ENCODE measurements at regions not wholly inside any gene's neighbourhood (a gene's known extent, or its start where the extent isn't known, plus 50 kb on each side); places are given as distances from the start of the nearest gene placed in this dataset.
A peak's percentile ranks its signal among the peaks of the same experiment; 100 is the strongest.

- H3K4me3 ChIP-seq = peak overlapping the region; percentile 28; the same call in 1 of the 2 replicates
- no peaks in the 10 kb centered on the region for H4K20me1 ChIP-seq (ENCODE audit: insufficient read depth)
- H3K4me2 ChIP-seq = peak overlapping the region; percentile 76
- H3K9me3 ChIP-seq (ENCODE audit: insufficient read depth, low read depth) = no peaks in the 10 kb centered on the region
- TF ChIP-seq CTCF (conservative IDR thresholded peaks at IDR 0.05) (no peak), EZH2 (IDR thresholded peaks at IDR 0.05; ENCODE audit: low read depth) (no peak)
- ChIA-PET POLR2A (ENCODE audit: unreplicated experiment) (interaction anchor here (0.6 kb wide), 1 partner anchor 316 kb away, joined by 3 read pairs; no protein-coding TSS in a partner anchor), CTCF (interaction anchor here (0.6 kb wide), 2 partner anchors 9 to 88 kb away, joined by 3 to 5 read pairs; no protein-coding TSS in a partner anchor)
- BruUV-seq (replicated peaks) = no TSS peak
- no peaks in the 10 kb centered on the region for H3K9me2 ChIP-seq (ENCODE audit: insufficient read depth)
- peaks cover 4% of the 10 kb centered on the region; the same call in 1 of the 2 replicates for H3K79me2 ChIP-seq (ENCODE audit: low read depth)
- H3K27me3 ChIP-seq (ENCODE audit: insufficient read depth, low read depth) = no peaks in the 10 kb centered on the region
- peak overlapping the region; percentile 75 for H3K27ac ChIP-seq
- DNase-seq = no peak
- H3F3A ChIP-seq (ENCODE audit: insufficient read depth, low read depth) = peaks cover 10% of the 10 kb centered on the region; the same call in 1 of the 2 replicates
- intact Hi-C loops (cut with micrococcal nuclease; ENCODE audit: unreplicated experiment) = no loop called here
- no peaks in the 10 kb centered on the region for H3K36me3 ChIP-seq (ENCODE audit: low read depth)
- H2AFZ ChIP-seq = no peak overlapping the region
- peaks cover 33% of the 10 kb centered on the region for H3K4me1 ChIP-seq (replicated peaks; ENCODE audit: insufficient read depth)
Observed at GRCh38 chr3:56868706-56869105, 67.0 kb upstream of the ARHGEF3 start.

GRCh38 chr3:56867671-56868070, 65.9 kb upstream of the ARHGEF3 start:
- H3K9me3 ChIP-seq (ENCODE audit: insufficient read depth, low read depth) = no peaks in the 10 kb centered on the region
- H3K27me3 ChIP-seq (ENCODE audit: insufficient read depth, low read depth) = no peaks in the 10 kb centered on the region
- intact Hi-C loops (cut with micrococcal nuclease; ENCODE audit: unreplicated experiment) = no loop called here
- ChIA-PET CTCF (no interaction called here), POLR2A (ENCODE audit: unreplicated experiment) (no interaction called here)
- peaks cover 4% of the 10 kb centered on the region; the same call in 1 of the 2 replicates for H3K79me2 ChIP-seq (ENCODE audit: low read depth)
- no peaks in the 10 kb centered on the region for H3K36me3 ChIP-seq (ENCODE audit: low read depth)
- H3K4me1 ChIP-seq (replicated peaks; ENCODE audit: insufficient read depth) = peaks cover 37% of the 10 kb centered on the region
- no peak overlapping the region for H3K4me2 ChIP-seq
- H3K4me3 ChIP-seq = no peak overlapping the region
- no TSS peak for BruUV-seq (replicated peaks)
- no peaks in the 10 kb centered on the region for H4K20me1 ChIP-seq (ENCODE audit: insufficient read depth)
- no peak for DNase-seq
- no peak overlapping the region for H2AFZ ChIP-seq
- TF ChIP-seq EZH2 (IDR thresholded peaks at IDR 0.05; ENCODE audit: low read depth) = no peak
- TF ChIP-seq CTCF (conservative IDR thresholded peaks at IDR 0.05) = no peak
- H3K9me2 ChIP-seq (ENCODE audit: insufficient read depth) = no peaks in the 10 kb centered on the region
- no peak overlapping the region for H3K27ac ChIP-seq
- H3F3A ChIP-seq (ENCODE audit: insufficient read depth, low read depth) = peaks cover 14% of the 10 kb centered on the region

- intact Hi-C loops (cut with micrococcal nuclease; ENCODE audit: unreplicated experiment) = no loop called here
- Histone ChIP-seq H3K79me2 (ENCODE audit: low read depth) (peaks cover 4% of the 10 kb centered on the region; the same call in 1 of the 2 replicates), H3F3A (ENCODE audit: insufficient read depth, low read depth) (peaks cover 19% of the 10 kb centered on the region), H3K4me3 (no peak overlapping the region), H3K4me2 (no peak overlapping the region), H3K4me1 (replicated peaks; ENCODE audit: insufficient read depth) (peaks cover 28% of the 10 kb centered on the region), H4K20me1 (ENCODE audit: insufficient read depth) (no peaks in the 10 kb centered on the region), H3K27me3 (ENCODE audit: insufficient read depth, low read depth) (no peaks in the 10 kb centered on the region), H2AFZ (no peak overlapping the region), H3K9me3 (ENCODE audit: insufficient read depth, low read depth) (no peaks in the 10 kb centered on the region), H3K36me3 (ENCODE audit: low read depth) (no peaks in the 10 kb centered on the region), H3K27ac (no peak overlapping the region), H3K9me2 (ENCODE audit: insufficient read depth) (no peaks in the 10 kb centered on the region)
- DNase-seq = no peak
- BruUV-seq (replicated peaks) = no TSS peak
- ChIA-PET CTCF (no interaction called here), POLR2A (ENCODE audit: unreplicated experiment) (no interaction called here)
- no peak for TF ChIP-seq EZH2 (IDR thresholded peaks at IDR 0.05; ENCODE audit: low read depth)
- no peak for TF ChIP-seq CTCF (conservative IDR thresholded peaks at IDR 0.05)
Observed at GRCh38 chr3:56864918-56865524, 63.3 kb upstream of the ARHGEF3 start.
